ENCODE measurements at regions not wholly inside any gene's neighbourhood (a gene's known extent, or its start where the extent isn't known, plus 50 kb on each side); places are given as distances from the start of the nearest gene placed in this dataset.
A peak's percentile ranks its signal among the peaks of the same experiment; 100 is the strongest.
"Not testable (repeated sequence)": the region's sequence is repeated elsewhere in the genome, so short reads cannot be mapped to it uniquely, and the experiment has no call there.

GRCh38 chrX:109172091-109172602, 309.7 kb downstream of the GUCY2F start:
- DNase-seq (ENCODE audit: low read depth), result no peak

DNA sequence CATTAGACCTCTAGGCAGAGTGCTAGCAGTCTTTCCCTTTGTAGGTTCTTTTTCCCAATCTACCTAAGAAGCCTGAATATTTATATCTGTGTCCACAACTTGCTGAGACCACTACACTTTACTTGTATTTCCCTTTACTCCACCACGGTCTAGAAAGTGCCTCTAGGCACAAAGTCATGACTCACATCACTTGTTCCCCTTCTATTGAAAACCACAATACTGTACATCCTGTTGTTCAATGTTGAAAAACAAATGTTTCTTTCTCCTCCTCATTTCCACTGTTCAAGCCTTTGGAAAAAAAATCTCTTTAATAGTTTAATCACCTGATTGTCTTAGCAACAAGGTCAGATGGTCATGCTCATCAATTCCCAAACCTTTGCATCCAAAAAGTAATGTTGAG, 326.7 kb downstream of the GUCY2F start:
- DNase-seq (ENCODE audit: low read depth), result no peak

DNA sequence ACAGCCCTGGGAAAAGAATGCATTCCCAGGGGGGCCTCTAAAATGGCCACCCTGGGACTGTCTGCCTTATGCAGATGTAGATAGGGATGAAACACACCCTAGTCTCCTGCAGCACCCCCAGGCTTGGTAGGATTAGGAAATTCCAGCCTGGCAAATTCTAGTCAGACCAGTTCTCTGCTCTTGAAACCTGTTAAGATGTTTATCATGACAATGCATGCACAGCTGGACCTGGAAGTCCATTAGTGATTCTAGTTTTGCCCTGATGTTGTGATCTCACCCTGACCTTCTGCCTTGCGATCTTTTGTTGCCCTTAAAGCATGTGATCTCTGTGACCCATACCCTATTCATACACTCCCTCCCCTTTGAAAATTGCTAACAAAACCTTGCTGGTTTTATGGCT, 337.7 kb downstream of the GUCY2F start:
- not testable (repeated sequence) for DNase-seq (ENCODE audit: low read depth)

DNA sequence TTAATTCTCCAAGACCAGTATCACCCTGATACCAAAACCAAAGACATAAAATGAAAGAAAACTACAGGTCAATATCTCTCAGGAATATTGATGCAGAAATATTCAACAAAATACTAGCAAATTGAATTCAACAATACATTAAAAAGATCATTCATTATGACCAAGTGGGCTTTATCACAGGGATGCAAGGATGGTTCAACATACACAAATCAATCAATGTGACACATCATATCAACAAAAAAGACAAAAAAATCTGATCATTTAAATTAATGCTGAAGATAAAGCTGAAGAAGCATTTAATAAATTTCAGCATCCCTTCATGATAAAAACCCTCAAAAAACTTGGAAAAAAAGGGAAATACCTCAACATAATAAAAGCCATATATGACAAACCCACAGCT, 341.4 kb downstream of the GUCY2F start:
- no peak for DNase-seq (ENCODE audit: low read depth)

- DNase-seq (ENCODE audit: low read depth), result no peak
Observed at GRCh38 chrX:109134777-109135176, 347.1 kb downstream of the GUCY2F start.

DNA sequence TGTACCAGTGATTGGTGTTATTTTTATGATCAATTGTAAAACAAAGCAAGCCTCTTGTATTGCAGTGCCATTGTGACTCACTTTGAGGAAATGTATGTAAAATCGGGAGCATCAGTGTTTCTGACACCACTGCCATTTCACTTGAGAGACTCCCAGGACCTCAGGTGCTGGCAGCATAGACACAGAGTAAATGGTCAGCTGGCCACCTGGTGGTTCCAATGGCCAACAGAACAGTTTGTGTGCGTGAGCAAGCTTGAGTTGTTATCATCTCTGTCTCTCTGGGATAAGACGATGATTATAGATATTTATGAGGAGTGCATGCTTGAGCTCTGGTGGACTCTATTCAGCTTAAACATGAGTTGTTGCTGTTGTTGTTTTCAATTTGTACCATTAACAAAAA, 356.6 kb downstream of the GUCY2F start:
- no peak for DNase-seq (ENCODE audit: low read depth)

GRCh38 chrX:109089359-109089758, 353.0 kb upstream of the IRS4 start:
- no peak for DNase-seq (ENCODE audit: low read depth)

DNA sequence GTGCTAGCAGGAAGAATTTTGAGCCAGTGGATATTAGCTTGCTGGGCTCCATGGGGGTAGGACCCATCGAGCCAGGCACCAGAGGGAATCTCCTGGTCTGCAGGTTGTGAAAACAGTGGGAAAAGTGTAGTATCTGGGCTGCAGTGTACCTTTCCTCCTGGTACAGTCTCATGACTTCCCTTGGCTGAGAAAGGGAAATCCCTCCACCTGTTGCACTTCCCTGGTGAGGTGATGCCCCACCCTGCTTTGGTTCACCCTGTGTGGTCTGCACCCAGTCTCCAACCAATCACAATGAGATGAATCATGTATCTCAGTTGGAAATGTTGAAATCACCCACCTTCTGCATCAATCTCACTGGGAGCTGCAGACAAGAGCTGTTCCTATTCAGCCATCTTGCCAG, 341.4 kb upstream of the IRS4 start:
- DNase-seq (ENCODE audit: low read depth), result no peak

DNA sequence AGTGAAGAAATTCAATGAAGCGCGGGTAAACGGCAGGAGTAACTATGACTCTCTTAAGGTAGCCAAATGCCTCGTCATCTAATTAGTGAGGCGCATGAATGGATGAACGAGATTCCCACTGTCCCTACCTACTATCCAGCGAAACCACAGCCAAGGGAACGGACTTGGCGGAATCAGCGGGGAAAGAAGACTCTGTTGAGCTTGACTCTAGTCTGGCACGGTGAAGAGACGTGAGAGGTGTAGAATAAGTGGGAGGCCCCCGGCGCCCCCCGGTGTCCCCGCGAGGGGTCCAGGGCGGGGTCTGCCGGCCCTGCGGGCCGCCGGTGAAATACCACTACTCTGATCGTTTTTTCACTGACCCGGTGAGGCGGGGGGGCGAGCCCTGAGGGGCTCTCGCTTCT, 317.8 kb upstream of the IRS4 start:
- DNase-seq (ENCODE audit: low read depth), result peak; percentile 11

GRCh38 chrX:109049903-109050302, 313.5 kb upstream of the IRS4 start:
- no peak for DNase-seq (ENCODE audit: low read depth)

GRCh38 chrX:109049416-109049815, 313.1 kb upstream of the IRS4 start:
- no peak for DNase-seq (ENCODE audit: low read depth)

GRCh38 chrX:109040057-109040456, 303.7 kb upstream of the IRS4 start:
- no peak for DNase-seq (ENCODE audit: low read depth)

GRCh38 chrX:109036624-109037023, 300.3 kb upstream of the IRS4 start:
- no peak for DNase-seq (ENCODE audit: low read depth)

- DNase-seq (ENCODE audit: low read depth), result no peak
Observed at GRCh38 chrX:108993909-108994308, 257.5 kb upstream of the IRS4 start.

DNA sequence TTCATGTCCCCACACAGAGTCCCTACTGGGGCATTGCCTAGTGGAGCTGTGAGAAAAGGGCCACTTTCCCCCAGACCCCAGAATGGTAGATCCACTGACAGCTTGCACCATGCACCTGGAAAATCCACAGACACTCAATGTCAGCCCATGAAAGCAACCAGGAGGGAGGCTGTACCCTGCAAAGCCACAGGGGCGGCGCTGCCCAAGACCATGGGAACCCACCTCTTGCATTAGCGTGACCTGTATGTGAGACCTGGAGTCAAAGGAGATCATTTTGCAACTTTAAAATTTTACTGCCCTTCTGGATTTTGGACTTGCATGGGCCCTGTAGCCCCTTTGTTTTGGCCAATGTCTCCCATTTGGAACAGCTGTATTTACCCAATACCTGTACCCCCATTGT, 236.5 kb upstream of the IRS4 start:
- not testable (repeated sequence) for DNase-seq (ENCODE audit: low read depth)

GRCh38 chrX:108947205-108947604, 210.8 kb upstream of the IRS4 start:
- no peak for DNase-seq (ENCODE audit: low read depth)

- DNase-seq (ENCODE audit: low read depth), result no peak
Observed at GRCh38 chrX:108946531-108946930, 210.2 kb upstream of the IRS4 start.

DNA sequence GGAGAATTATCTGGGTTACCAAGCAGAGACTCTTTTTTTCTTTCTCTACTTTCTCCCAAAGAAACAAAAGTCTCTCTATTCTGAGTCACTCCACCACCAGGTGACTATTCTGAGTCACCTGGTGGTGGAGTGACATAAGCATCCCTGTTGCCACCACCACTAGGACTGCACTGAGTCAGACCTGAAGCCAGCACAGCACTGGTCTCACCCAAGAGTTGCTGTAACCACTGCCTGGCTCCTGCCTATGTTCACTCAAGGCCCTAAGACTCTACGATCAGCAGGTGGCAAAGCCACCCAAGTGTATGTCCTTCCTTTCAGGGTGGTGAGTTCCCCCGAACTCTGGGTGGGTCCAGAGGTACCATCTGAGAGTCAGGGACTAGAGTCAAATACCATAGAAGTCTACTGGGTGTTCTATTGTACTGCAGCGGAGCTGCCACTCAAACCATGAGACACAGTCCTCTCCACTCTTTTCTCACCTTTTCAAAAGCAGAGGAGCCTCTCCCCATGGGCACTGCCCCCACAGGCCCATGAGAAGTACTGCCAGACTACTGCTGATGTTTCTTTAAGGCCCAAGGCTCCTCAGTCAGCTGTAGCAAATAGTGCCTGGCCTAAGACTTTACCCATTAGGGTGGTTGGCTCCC, 209.6 kb upstream of the IRS4 start:
- no peak for DNase-seq (ENCODE audit: low read depth)

DNA sequence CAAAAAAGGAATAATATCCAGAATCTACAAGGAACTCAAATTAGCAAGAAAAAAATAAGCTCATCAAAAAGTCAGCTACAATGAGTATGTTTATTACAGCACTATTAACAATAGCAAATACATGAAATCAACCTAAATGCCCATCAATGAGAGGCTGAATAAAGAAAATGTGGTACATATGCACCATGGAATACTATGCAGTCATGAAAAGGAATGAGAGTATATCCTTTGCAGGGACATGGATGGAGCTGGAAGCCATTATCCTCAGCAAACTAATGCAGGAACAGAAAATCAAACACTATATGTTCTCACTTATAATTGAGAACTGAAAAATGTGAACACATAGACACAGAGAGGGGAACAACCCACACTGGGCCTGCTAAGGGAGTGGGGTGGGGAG, 178.4 kb upstream of the IRS4 start:
- no peak for DNase-seq (ENCODE audit: low read depth)

GRCh38 chrX:108903831-108904230, 167.5 kb upstream of the IRS4 start:
- not testable (repeated sequence) for DNase-seq (ENCODE audit: low read depth)

GRCh38 chrX:108900333-108900732, 164.0 kb upstream of the IRS4 start:
- DNase-seq (ENCODE audit: low read depth), result no peak

- DNase-seq (ENCODE audit: low read depth), result not testable (repeated sequence)
Observed at GRCh38 chrX:108896349-108896748, 160.0 kb upstream of the IRS4 start.

GRCh38 chrX:108892501-108892900, 156.1 kb upstream of the IRS4 start:
- no peak for DNase-seq (ENCODE audit: low read depth)

GRCh38 chrX:108875548-108875947, 139.2 kb upstream of the IRS4 start:
- no peak for DNase-seq (ENCODE audit: low read depth)
